PC-9 (cell line): ENCODE measurements at regions not wholly inside any gene's neighbourhood (a gene's known extent, or its start where the extent isn't known, plus 50 kb on each side); places are given as distances from the start of the nearest gene placed in this dataset.

ENCODE experiments used
- EZH2 ChIP-seq: fragments of 200-600 bp; sonication (generic); IDR thresholded peaks from 2 replicates; pipeline ENCODE4 v1.8.0; 2017; ENCODE audit warnings: antibody characterized with exemption, low read depth
- TF ChIP-seq, protein P1 (sequence below): fragments of 200-600 bp; sonication (generic); conservative IDR thresholded peaks from 2 replicates; pipeline ENCODE4 v1.6.1; 2017; ENCODE audit warnings: mixed run types, antibody characterized with exemption, mild to moderate bottlenecking, moderate library complexity

- TF ChIP-seq, protein P1, sequence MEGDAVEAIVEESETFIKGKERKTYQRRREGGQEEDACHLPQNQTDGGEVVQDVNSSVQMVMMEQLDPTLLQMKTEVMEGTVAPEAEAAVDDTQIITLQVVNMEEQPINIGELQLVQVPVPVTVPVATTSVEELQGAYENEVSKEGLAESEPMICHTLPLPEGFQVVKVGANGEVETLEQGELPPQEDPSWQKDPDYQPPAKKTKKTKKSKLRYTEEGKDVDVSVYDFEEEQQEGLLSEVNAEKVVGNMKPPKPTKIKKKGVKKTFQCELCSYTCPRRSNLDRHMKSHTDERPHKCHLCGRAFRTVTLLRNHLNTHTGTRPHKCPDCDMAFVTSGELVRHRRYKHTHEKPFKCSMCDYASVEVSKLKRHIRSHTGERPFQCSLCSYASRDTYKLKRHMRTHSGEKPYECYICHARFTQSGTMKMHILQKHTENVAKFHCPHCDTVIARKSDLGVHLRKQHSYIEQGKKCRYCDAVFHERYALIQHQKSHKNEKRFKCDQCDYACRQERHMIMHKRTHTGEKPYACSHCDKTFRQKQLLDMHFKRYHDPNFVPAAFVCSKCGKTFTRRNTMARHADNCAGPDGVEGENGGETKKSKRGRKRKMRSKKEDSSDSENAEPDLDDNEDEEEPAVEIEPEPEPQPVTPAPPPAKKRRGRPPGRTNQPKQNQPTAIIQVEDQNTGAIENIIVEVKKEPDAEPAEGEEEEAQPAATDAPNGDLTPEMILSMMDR = no peak
- TF ChIP-seq EZH2 = no peak
These were observed 181.7 kb downstream of the LTN1 start for GRCh38 chr21:28810826-28811524.
